Panc1 (cell line): ENCODE measurements at regions not wholly inside any gene's neighbourhood (a gene's known extent, or its start where the extent isn't known, plus 50 kb on each side); places are given as distances from the start of the nearest gene placed in this dataset.

Experiments used
- ATAC-seq: fragments of 200-7000 bp; cut with Tn5 transposase; 2 replicates; pipeline ENCODE4 v1.9.1; 2020; ENCODE audit warnings: mild to moderate bottlenecking, moderate library complexity
- BruUV-seq: library from RNA; stranded (reverse); fragments of 400-500 nt; replicated peaks from 2 replicates; lab custom pipeline; 2021; lab: Mats Ljungman, UMichigan
- CTCF ChIA-PET: fragments of 300-600 bp; sonication (Branson Sonifier 250); formaldehyde crosslinking; loops from one replicate; lab custom pipeline; 2022; ENCODE audit warnings: antibody characterized with exemption; lab: Charles Lee
- POLR2A ChIA-PET: fragments of 300-600 bp; sonication (Branson Sonifier 250); formaldehyde crosslinking; loops from one replicate; lab custom pipeline; 2022; ENCODE audit warnings: antibody characterized with exemption; lab: Charles Lee
- DNase-seq: peaks from one replicate; pipeline ENCODE4 v3.0.0-alpha.2; 2010; ENCODE audit warnings: low read depth, low spot score
- H3K27ac ChIP-seq: 2 replicates; pipeline ENCODE4 v1.5.1; 2011; ENCODE audit warnings: mild to moderate bottlenecking, low read length, inconsistent platforms
- H3K27me3 ChIP-seq: fragments of 200-500 bp; sonication (Bioruptor generic); 2 replicates; pipeline ENCODE4 v1.6.0; 2014; ENCODE audit warnings: low read length, inconsistent platforms; ENCODE audit not compliant: control insufficient read depth, insufficient read depth
- H3K36me3 ChIP-seq: fragments of 200-500 bp; sonication (Bioruptor generic); 2 replicates; pipeline ENCODE4 v1.5.1; 2014; ENCODE audit warnings: inconsistent platforms, mild to moderate bottlenecking, low read length, moderate library complexity; ENCODE audit not compliant: control insufficient read depth, insufficient read depth
- H3K4me1 ChIP-seq: 2 replicates; pipeline ENCODE4 v1.5.1; 2011; ENCODE audit warnings: inconsistent platforms, mild to moderate bottlenecking, low read length, moderate library complexity; ENCODE audit not compliant: control insufficient read depth, insufficient read depth
- H3K4me3 ChIP-seq, 2 experiments: 2 replicates each; pipeline ENCODE4 v1.5.1; 2011 to 2012; ENCODE audit warnings: low read depth in 2 of 2, low read length in 2 of 2, mild to moderate bottlenecking in 2 of 2, inconsistent platforms in 1 of 2, moderate library complexity in 1 of 2
- H3K9me3 ChIP-seq: fragments of 200-500 bp; sonication (Bioruptor generic); 2 replicates; pipeline ENCODE4 v1.5.1; 2014; ENCODE audit warnings: low read depth, mild to moderate bottlenecking, inconsistent platforms, low read length, moderate library complexity; ENCODE audit not compliant: control insufficient read depth, insufficient read depth
- CTCF ChIP-seq: fragments of 450-650 bp; IDR thresholded peaks from 2 replicates; pipeline ENCODE4 v1.5.1; 2017; ENCODE audit warnings: mild to moderate bottlenecking
- POLR2AphosphoS5 ChIP-seq: IDR thresholded peaks from 2 replicates; pipeline ENCODE4 v1.6.1; 2012; ENCODE audit warnings: mild to moderate bottlenecking, low read depth, low read length, moderate library complexity
- SIN3A ChIP-seq: IDR thresholded peaks from 2 replicates; pipeline ENCODE4 v1.6.1; 2012; ENCODE audit warnings: low read depth, mild to moderate bottlenecking, low read length, moderate library complexity, borderline replicate concordance; ENCODE audit not compliant: insufficient read depth
- TCF7L2 ChIP-seq: IDR thresholded peaks from 2 replicates; pipeline ENCODE4 v1.6.1; 2011; ENCODE audit warnings: mild to moderate bottlenecking, low read depth, low read length, inconsistent platforms
- in situ Hi-C: cut with HindIII; loops from 2 replicates; pipeline ENCODE4 v1.10.0; 2016; ENCODE audit warnings: low sequenced_read_pairs, low pct_unique_long_range_greater_than_20kb
- intact Hi-C: fragments of 100-400 bp; cut with micrococcal nuclease; formaldehyde crosslinking; loops from one replicate; pipeline ENCODE4 v1.10.0; 2022; ENCODE audit not compliant: unreplicated experiment
- TF ChIP-seq, protein P1 (sequence below), 2 experiments: IDR thresholded peaks; 2 replicates each; pipeline ENCODE4 v1.6.1; 2011 to 2012; ENCODE audit warnings: low read depth in 2 of 2, control low read depth in 1 of 2, low read length in 1 of 2, mild to moderate bottlenecking in 1 of 2, moderate library complexity in 1 of 2; ENCODE audit not compliant: insufficient read depth in 1 of 2

- no peaks in the 10 kb centered on the region for H3K36me3 ChIP-seq
- H3K4me3 ChIP-seq, result no peak overlapping the region
- ChIA-PET CTCF (no interaction called here), POLR2A (interaction anchor here (0.7 kb wide), 1 partner anchor 72 kb away, joined by 4 read pairs; no protein-coding TSS in a partner anchor)
- no peaks in the 10 kb centered on the region for H3K27me3 ChIP-seq
- no TSS peak for BruUV-seq
- DNase-seq (no peak), ATAC-seq (no peak)
- TF ChIP-seq POLR2AphosphoS5 (no peak), SIN3A (no peak), TCF7L2 (no peak), CTCF (no peak)
- TF ChIP-seq, protein P1, sequence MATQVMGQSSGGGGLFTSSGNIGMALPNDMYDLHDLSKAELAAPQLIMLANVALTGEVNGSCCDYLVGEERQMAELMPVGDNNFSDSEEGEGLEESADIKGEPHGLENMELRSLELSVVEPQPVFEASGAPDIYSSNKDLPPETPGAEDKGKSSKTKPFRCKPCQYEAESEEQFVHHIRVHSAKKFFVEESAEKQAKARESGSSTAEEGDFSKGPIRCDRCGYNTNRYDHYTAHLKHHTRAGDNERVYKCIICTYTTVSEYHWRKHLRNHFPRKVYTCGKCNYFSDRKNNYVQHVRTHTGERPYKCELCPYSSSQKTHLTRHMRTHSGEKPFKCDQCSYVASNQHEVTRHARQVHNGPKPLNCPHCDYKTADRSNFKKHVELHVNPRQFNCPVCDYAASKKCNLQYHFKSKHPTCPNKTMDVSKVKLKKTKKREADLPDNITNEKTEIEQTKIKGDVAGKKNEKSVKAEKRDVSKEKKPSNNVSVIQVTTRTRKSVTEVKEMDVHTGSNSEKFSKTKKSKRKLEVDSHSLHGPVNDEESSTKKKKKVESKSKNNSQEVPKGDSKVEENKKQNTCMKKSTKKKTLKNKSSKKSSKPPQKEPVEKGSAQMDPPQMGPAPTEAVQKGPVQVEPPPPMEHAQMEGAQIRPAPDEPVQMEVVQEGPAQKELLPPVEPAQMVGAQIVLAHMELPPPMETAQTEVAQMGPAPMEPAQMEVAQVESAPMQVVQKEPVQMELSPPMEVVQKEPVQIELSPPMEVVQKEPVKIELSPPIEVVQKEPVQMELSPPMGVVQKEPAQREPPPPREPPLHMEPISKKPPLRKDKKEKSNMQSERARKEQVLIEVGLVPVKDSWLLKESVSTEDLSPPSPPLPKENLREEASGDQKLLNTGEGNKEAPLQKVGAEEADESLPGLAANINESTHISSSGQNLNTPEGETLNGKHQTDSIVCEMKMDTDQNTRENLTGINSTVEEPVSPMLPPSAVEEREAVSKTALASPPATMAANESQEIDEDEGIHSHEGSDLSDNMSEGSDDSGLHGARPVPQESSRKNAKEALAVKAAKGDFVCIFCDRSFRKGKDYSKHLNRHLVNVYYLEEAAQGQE (IDR thresholded peaks at IDR 0.05; ENCODE audit: insufficient read depth in 1 of 2, low read depth in 2 of 2, low read length in 1 of 2), result no peak
- no peak overlapping the region for H3K27ac ChIP-seq
- in situ Hi-C loops (no loop called here), intact Hi-C loops (no loop called here)
- H3K4me1 ChIP-seq, result no peaks in the 10 kb centered on the region
- no peaks in the 10 kb centered on the region for H3K9me3 ChIP-seq
Observed at GRCh38 chr15:98035134-98035533, 74.6 kb downstream of the ARRDC4 start.

DNA sequence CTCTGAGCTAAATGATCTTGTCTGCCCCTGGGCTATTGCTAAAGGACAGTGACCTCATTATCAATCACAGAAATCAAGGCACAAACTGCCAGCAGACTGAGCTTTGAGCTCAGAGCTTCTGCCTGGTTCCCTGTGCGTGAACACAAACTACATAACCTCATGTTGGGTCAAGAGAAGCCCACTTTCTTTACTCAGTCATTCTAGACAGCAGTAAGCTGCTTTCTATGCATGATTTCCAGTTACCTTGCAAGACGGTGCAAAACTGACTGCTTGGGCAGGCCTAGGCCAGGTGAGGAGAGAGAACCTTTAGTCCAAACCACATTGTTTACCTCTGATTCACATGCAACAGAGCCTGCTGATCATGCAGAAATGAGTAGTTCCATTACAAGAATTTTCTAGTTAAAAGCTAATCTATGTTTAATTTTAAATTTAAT, 75.1 kb downstream of the ARRDC4 start:
- no peaks in the 10 kb centered on the region for H3K4me1 ChIP-seq
- H3K36me3 ChIP-seq, result no peaks in the 10 kb centered on the region
- DNase-seq, result no peak
- POLR2A ChIA-PET, result no interaction called here
- no peak overlapping the region for H3K4me3 ChIP-seq
- intact Hi-C loops (no loop called here), in situ Hi-C loops (no loop called here)
- CTCF ChIA-PET, result no interaction called here
- TF ChIP-seq SIN3A, result no peak
- no peak for TF ChIP-seq CTCF
- no peak for TF ChIP-seq TCF7L2
- TF ChIP-seq POLR2AphosphoS5, result no peak
- TF ChIP-seq, protein P1 (IDR thresholded peaks at IDR 0.05; ENCODE audit: insufficient read depth in 1 of 2, low read depth in 2 of 2, low read length in 1 of 2), result no peak
- H3K27ac ChIP-seq, result no peak overlapping the region
- no TSS peak for BruUV-seq
- no peaks in the 10 kb centered on the region for H3K9me3 ChIP-seq
- no peaks in the 10 kb centered on the region for H3K27me3 ChIP-seq
- no peak for ATAC-seq
